ENCODE measurements at regions not wholly inside any gene's neighbourhood (a gene's known extent, or its start where the extent isn't known, plus 50 kb on each side); places are given as distances from the start of the nearest gene placed in this dataset.

DNA sequence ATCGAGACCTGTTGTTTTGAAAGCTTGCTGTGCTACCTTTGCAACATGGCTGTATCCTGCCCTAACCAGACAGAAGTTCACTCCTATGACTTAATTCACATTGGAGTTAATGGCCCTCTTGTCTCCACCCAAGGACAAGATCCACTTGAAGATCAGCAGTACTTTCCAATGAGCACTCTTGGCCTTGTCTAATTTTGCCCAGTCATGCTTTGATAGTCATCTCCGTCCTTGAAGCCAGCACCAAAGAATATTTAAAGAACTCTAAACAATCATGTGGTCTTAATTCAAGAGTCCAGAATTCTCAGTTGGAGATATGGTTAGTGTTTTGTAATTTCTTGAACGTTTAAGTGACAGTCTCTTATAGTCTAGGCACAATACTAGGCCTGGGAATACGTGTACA is 775.6 kb upstream of the EEF2KMT start:
- no peaks in the 10 kb centered on the region for H3K36me3 ChIP-seq
- H3K4me3 ChIP-seq, result no peak overlapping the region
- no peak for DNase-seq
- H3K27ac ChIP-seq, result no peak overlapping the region
- H3K9me3 ChIP-seq, result no peaks in the 10 kb centered on the region
- intact Hi-C loops (cut with DNase I; ENCODE audit: low total_unique reads) (no loop called here), in situ Hi-C loops (cut with MboI; ENCODE audit: low pct_ligation_motif_present in 1 of 4, low pct_unique_long_range_greater_than_20kb in 1 of 4, low sequenced_read_pairs in 3 of 4) (no loop called here)
- TF ChIP-seq POLR2A (IDR thresholded peaks at IDR 0.05) (no peak), CTCF (IDR thresholded peaks at IDR 0.05) (no peak), EP300 (IDR thresholded peaks at IDR 0.05; ENCODE audit: low read depth) (no peak), POLR2AphosphoS5 (IDR thresholded peaks at IDR 0.05) (no peak)
- no peaks in the 10 kb centered on the region for H3K4me1 ChIP-seq
- no peaks in the 10 kb centered on the region for H3K27me3 ChIP-seq
- 74 to 81% methylated on average over 3 to 4 of the region's 4 CpGs for WGBS, 2 donors (ENCODE audit: low coverage in 1 of 2)

DNA sequence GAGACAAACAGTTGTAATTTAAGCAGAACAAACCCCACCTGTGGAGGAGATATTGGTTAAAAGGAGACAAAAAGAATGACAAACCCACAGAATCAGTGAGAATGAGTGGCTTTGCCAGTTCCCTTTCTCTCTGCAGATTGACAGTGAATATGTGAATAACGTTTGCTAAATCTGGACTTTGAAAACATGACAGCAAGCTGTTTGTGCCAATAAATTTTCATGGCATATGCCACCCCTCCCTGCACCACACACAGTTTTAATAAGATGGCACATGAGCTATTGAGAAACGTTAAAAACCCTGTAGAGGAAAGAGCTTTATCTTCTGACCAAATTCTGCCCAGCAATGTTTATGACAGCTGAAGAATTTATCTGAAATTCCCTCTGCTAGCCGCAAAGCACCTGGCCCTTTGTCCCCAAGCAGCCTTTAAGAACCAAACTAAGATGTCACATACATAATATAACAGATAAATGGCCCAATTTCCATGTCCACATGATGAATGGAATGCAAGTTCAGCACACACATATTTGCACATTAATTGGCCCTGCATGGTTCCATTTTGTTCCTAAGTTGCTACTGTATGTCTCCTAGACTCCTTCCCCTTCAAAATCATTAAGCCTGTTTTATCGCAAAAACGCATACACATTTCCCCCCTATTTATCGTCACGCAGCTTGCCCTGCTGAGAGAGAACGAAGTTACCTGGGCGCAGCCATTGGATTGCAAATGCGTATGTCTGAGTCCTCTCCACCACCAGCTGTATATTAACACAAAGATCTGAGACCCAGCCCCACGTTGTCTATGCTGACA is 773.5 kb upstream of the EEF2KMT start:
- WGBS, 2 donors (ENCODE audit: low coverage in 1 of 2), result 47 to 50% methylated on average over 11 of the region's 11 CpGs
- Histone ChIP-seq H3K36me3 (no peaks in the 10 kb centered on the region), H3K9me3 (no peaks in the 10 kb centered on the region), H3K4me1 (no peaks in the 10 kb centered on the region), H3K4me3 (no peak overlapping the region), H3K27me3 (no peaks in the 10 kb centered on the region), H3K27ac (no peak overlapping the region)
- in situ Hi-C loops (cut with MboI; ENCODE audit: low pct_ligation_motif_present in 1 of 4, low pct_unique_long_range_greater_than_20kb in 1 of 4, low sequenced_read_pairs in 3 of 4) (no loop called here), intact Hi-C loops (cut with DNase I; ENCODE audit: low total_unique reads) (no loop called here)
- TF ChIP-seq EP300 (IDR thresholded peaks at IDR 0.05; ENCODE audit: low read depth) (no peak), POLR2A (IDR thresholded peaks at IDR 0.05) (no peak), CTCF (IDR thresholded peaks at IDR 0.05) (no peak), POLR2AphosphoS5 (IDR thresholded peaks at IDR 0.05) (no peak)
- DNase-seq, result no peak

DNA sequence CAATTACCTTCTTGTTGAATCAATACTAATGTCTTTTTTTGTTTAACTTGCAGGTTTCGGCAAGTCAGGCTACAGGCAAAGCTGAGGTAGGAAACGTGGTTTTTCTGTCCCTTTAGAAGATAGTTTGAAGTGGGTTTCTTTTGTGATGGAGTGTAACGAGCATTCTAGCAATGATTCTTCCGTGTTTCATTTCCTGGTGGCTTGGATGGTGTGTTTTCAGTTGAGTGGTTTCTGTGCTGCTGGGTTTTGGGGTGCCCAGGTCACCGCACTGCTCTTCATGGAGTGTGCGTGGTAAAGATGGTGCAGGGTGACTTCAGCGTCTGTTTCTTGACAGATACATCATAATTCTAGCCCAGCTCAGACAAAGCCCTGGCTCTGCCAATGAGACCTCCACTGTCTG is 769.7 kb upstream of the EEF2KMT start:
- H3K4me3 ChIP-seq, result no peak overlapping the region
- intact Hi-C loops (cut with DNase I; ENCODE audit: low total_unique reads), result no loop called here
- no peak overlapping the region for H3K27ac ChIP-seq
- no peaks in the 10 kb centered on the region for H3K36me3 ChIP-seq
- in situ Hi-C loops (cut with MboI; ENCODE audit: low pct_ligation_motif_present in 1 of 4, low pct_unique_long_range_greater_than_20kb in 1 of 4, low sequenced_read_pairs in 3 of 4), result no loop called here
- DNase-seq, result no peak
- no peaks in the 10 kb centered on the region for H3K9me3 ChIP-seq
- 78 to 80% methylated on average over 7 of the region's 7 CpGs for WGBS, 2 donors (ENCODE audit: low coverage in 1 of 2)
- no peaks in the 10 kb centered on the region for H3K4me1 ChIP-seq
- no peaks in the 10 kb centered on the region for H3K27me3 ChIP-seq
- TF ChIP-seq CTCF (IDR thresholded peaks at IDR 0.05), result no peak
- TF ChIP-seq POLR2AphosphoS5 (IDR thresholded peaks at IDR 0.05), result no peak
- TF ChIP-seq EP300 (IDR thresholded peaks at IDR 0.05; ENCODE audit: low read depth), result no peak
- no peak for TF ChIP-seq POLR2A (IDR thresholded peaks at IDR 0.05)

- intact Hi-C loops (cut with DNase I; ENCODE audit: low total_unique reads) (no loop called here), in situ Hi-C loops (cut with MboI; ENCODE audit: low pct_ligation_motif_present in 1 of 4, low pct_unique_long_range_greater_than_20kb in 1 of 4, low sequenced_read_pairs in 3 of 4) (no loop called here)
- Histone ChIP-seq H3K4me3 (no peak overlapping the region), H3K27me3 (no peaks in the 10 kb centered on the region), H3K9me3 (no peaks in the 10 kb centered on the region), H3K4me1 (no peaks in the 10 kb centered on the region), H3K27ac (no peak overlapping the region), H3K36me3 (no peaks in the 10 kb centered on the region)
- 57% methylated on average over 6 of the region's 6 CpGs; no CpG with 5 or more reads in 1 of the 2 donors for WGBS, 2 donors (ENCODE audit: low coverage in 1 of 2)
- DNase-seq, result no peak
- TF ChIP-seq POLR2A (IDR thresholded peaks at IDR 0.05), result no peak
- no peak for TF ChIP-seq CTCF (IDR thresholded peaks at IDR 0.05)
- TF ChIP-seq POLR2AphosphoS5 (IDR thresholded peaks at IDR 0.05), result no peak
- no peak for TF ChIP-seq EP300 (IDR thresholded peaks at IDR 0.05; ENCODE audit: low read depth)
Observed at GRCh38 chr16:5865236-5865635, 767.6 kb upstream of the EEF2KMT start.

All from transverse colon (tissue), 4 donors.